ENCODE measurements at regions not wholly inside any gene's neighbourhood (a gene's known extent, or its start where the extent isn't known, plus 50 kb on each side); places are given as distances from the start of the nearest gene placed in this dataset.

DNA sequence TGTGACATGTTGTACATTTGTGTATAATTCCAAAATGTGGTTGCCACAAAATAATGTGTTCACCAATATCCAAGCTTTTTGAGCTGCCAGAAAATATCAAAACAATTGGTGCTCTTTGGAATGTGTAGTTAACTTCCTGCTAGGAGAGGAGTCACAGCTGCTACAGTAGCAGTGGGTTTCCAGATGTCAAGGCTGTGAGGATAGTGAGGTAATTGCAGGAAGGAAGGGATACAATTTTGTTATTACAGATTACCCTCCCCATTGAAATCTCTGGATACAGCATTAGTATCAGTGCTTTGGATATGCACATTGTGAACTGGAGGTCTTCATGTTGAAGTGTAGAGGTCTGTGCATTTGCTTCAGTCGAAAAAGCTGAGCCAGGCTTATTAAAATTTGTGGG, 253.2 kb downstream of the PTPRC start:
- DNase-seq (ENCODE audit: low spot score), result no peak
- in situ Hi-C loops (cut with MboI; ENCODE audit: low pct_unique_long_range_greater_than_20kb, low sequenced_read_pairs, unreplicated experiment), result no loop called here
- no peak for TF ChIP-seq CTCF (IDR thresholded peaks at IDR 0.05; ENCODE audit: extremely low read depth, insufficient read depth, missing control alignments)

- TF ChIP-seq CTCF (IDR thresholded peaks at IDR 0.05; ENCODE audit: extremely low read depth, insufficient read depth, missing control alignments), result no peak
- no peak for DNase-seq (ENCODE audit: low spot score)
- in situ Hi-C loops (cut with MboI; ENCODE audit: low pct_unique_long_range_greater_than_20kb, low sequenced_read_pairs, unreplicated experiment), result no loop called here
These were observed 254.3 kb downstream of the PTPRC start for GRCh38 chr1:198893141-198893540.

GRCh38 chr1:198893763-198894444, 255.1 kb downstream of the PTPRC start:
- in situ Hi-C loops (cut with MboI; ENCODE audit: low pct_unique_long_range_greater_than_20kb, low sequenced_read_pairs, unreplicated experiment), result no loop called here
- TF ChIP-seq CTCF (IDR thresholded peaks at IDR 0.05; ENCODE audit: extremely low read depth, insufficient read depth, missing control alignments), result no peak
- no peak for DNase-seq (ENCODE audit: low spot score)

DNA sequence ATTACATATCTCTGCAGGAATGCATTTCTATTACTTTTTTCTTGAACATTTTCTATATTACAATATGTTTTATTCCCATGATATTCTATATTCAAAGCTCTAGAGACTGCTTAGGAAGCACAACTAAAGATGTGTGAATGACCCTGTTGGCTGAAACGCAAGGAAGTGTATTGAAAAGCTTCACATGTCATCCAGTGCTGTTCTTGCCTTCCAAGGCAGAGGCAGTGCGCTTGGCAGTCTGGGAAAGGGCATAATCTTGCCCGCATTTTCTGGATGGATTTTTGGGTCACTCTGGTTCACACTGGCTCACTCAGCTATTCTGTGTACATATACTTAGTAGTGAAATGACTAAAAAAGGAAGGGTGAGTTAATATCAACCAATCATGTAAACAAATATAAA, 262.4 kb downstream of the PTPRC start:
- TF ChIP-seq CTCF (IDR thresholded peaks at IDR 0.05; ENCODE audit: extremely low read depth, insufficient read depth, missing control alignments), result no peak
- in situ Hi-C loops (cut with MboI; ENCODE audit: low pct_unique_long_range_greater_than_20kb, low sequenced_read_pairs, unreplicated experiment), result no loop called here
- DNase-seq (ENCODE audit: low spot score), result no peak

DNA sequence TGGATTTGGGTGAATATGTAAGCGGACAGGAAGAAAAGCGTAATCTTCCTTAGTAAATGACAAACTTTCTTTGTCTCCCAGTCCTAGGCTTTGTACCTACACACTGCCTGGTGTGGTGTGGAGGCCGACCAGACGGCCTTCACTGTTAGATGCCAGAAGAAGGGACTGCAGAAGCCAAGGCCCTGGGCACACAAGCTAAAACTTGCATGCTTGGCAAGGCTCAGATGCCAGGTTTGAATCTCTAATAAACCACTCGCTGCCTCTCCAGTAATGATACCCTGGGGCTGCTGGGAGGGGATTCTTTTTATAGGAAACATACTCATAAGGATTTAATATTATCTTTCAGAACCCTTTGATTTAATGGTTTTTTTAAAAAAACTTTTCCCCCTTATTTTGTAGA, 263.8 kb downstream of the PTPRC start:
- no peak for TF ChIP-seq CTCF (IDR thresholded peaks at IDR 0.05; ENCODE audit: extremely low read depth, insufficient read depth, missing control alignments)
- no peak for DNase-seq (ENCODE audit: low spot score)
- in situ Hi-C loops (cut with MboI; ENCODE audit: low pct_unique_long_range_greater_than_20kb, low sequenced_read_pairs, unreplicated experiment), result no loop called here

DNA sequence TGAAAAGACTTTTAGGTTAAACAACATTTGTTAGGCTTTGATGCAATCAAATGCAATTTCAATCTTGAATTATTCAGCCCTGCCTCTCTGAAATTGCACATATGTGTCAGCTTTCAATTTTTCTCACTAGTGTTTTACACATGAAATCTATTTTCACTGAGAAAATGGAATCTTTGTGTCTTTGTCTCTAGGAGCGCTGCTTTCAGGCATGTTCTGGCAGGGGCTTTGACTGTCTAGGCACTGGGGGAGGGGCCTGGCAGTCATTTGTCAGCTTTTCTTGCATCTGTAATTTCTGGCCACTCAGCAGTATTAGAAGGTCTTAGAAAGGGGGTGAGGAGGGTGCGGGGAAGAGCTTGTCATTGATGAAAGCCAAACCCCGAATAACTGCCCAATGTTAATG, 264.4 kb downstream of the PTPRC start:
- no peak for DNase-seq (ENCODE audit: low spot score)
- in situ Hi-C loops (cut with MboI; ENCODE audit: low pct_unique_long_range_greater_than_20kb, low sequenced_read_pairs, unreplicated experiment), result no loop called here
- TF ChIP-seq CTCF (IDR thresholded peaks at IDR 0.05; ENCODE audit: extremely low read depth, insufficient read depth, missing control alignments), result no peak

Measured in GM13977 (cell line).